SH-SY5Y (cell line): ENCODE measurements at regions not wholly inside any gene's neighbourhood (a gene's known extent, or its start where the extent isn't known, plus 50 kb on each side); places are given as distances from the start of the nearest gene placed in this dataset.

Source experiments
- GATA2 ChIP-seq: IDR thresholded peaks from 2 replicates; pipeline ENCODE4 v1.6.1; 2011; ENCODE audit warnings: mild to moderate bottlenecking, low read depth, low read length
- GATA3 ChIP-seq: IDR thresholded peaks from 2 replicates; pipeline ENCODE4 v1.6.1; 2011; ENCODE audit warnings: low read depth, mild to moderate bottlenecking, low read length, moderate library complexity

DNA sequence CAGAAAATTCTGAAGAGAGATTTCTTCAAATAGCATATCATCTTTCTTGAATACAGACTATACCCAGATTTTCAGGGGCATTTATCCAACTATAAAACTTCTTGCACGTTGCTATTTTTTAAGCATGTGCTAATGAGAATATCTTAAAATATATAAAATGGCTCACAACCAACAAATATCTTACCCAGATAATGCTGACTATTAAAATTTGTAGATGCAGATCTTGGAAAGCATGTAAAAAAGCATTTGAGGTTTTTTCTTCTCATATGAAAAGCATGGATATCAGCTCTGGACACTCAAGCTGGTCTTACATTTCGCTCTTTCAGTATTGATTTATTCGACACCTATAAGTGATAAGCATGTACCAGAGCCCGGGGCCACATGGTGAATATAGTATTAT is 1187.7 kb upstream of the ADGRL4 start:
- TF ChIP-seq GATA3 (no peak), GATA2 (no peak)

DNA sequence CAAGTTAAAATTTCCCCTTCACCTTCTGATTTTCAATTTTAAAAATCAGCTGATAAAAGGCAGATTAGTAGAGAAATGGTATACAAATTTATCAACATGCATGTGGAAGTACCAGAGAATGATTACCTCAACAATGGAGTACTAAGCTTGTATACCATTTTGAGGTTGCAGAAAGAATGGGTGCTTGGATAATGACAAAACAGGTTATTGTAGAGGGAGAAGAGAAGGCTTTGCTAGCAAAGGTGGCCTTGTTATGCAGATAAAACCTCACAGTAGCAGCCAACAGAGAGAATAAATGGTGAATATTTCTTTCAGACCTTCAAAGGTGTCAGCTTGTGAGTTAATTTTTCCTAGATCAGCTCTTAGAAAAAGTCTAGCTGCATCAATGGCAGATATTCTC is 1174.9 kb upstream of the ADGRL4 start:
- no peak for TF ChIP-seq GATA2

DNA sequence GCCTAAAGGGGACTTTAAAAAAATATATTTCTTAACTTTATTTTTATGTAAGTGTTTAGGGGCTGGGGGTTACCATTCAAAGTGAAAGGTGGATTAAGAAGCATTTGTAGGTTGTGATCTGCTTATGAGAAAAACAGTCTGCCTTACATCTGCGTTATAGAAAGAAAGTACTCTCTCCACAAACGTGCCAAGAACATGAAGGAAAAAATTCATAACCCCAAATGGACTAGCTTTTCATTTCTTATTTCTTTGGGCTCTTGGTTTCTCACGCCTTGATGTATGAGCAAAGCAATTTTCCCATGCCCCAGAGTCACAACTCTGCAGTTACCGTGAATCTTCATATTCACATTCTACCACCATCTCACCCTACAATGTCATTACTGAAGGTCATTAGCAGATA is 1165.1 kb upstream of the ADGRL4 start:
- TF ChIP-seq GATA3 (no peak), GATA2 (no peak)

DNA sequence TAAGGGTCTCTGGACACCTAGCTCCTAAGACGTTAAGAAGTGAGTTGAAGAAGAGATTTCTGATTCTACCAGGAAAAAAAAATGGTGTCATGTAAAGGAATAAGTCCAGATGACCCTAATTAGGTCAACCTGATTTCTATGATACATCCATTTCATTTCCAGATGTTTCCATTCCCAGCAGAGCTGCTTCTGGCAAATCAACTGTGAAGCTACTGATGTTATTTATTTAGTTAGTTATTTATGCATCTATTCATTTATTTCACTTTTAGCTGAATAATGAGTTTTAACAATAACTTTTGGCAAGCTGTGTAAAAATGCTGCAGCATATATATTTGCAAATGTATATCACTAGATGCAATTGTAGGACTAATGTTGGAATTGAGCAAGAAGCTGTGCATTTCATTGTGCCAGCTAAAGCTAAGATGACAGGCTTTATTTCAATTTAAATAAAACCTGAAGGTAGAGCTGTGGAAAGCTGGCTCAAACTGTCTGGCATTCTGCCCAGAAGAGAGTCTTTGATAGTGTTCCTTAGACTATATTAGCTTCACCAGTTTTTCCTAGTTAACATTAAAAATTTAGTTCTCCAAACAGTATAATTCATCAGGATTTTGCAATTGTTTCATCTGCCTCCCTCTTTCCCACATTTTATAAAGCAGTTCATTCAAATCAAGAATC is 1164.4 kb upstream of the ADGRL4 start:
- TF ChIP-seq GATA2 (no peak), GATA3 (no peak)

DNA sequence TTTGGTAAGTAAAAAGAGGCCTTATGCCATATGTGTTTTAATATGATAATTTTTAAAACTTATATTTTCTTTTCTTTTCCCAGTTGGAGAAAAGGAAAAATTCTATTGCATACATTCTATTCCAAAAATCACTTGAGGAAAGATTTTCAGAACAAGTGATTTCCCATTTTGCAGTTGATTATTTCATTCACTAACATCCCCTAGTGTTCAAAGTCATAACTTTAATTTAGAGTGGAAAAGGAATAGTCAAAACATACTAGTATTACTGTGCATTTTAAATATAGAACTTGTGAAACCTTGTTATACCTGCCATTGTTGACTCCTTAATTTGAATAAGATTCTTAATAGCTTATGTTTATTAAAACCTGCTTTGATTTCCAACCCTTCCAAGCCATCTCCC is 1157.6 kb upstream of the ADGRL4 start:
- TF ChIP-seq GATA3: no peak
- no peak for TF ChIP-seq GATA2

DNA sequence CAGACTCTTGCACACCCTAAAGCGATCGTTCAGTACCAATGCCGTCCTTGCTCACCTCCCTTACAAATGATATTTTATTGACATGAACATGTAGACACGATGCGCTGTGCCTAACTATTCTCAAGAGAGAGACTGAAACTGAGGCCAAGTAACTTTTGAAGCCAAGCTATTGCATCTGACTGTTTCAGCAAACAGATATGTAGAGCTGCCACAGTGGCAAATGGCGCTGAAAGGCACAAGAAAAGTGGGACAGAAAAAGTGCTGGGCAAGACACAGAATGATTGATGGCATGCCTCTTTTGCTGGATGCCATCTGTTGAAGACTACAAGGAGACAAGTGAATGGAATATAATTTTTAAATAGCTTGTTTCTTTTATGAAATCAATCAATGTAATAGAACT is 1157.2 kb upstream of the ADGRL4 start:
- TF ChIP-seq GATA2: no peak
- TF ChIP-seq GATA3: no peak

DNA sequence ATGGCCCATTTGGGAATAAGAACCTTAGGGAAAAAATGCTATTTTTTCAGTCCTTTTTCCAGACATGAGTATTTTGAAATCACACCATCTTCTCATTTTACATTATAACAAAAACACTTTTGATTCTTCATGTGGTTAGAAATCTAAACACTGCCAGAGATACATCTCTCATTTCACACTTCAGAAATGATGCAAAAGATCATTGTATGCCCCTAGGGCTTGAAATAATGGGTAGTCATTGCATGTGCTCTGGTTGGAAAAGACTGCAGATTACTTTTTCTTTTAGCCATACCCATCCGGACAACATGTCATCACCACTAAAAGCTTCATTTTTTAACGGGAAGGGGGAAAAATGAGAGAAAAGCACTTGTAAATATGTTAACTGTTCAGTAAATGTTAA is 1152.2 kb upstream of the ADGRL4 start:
- no peak for TF ChIP-seq GATA3

DNA sequence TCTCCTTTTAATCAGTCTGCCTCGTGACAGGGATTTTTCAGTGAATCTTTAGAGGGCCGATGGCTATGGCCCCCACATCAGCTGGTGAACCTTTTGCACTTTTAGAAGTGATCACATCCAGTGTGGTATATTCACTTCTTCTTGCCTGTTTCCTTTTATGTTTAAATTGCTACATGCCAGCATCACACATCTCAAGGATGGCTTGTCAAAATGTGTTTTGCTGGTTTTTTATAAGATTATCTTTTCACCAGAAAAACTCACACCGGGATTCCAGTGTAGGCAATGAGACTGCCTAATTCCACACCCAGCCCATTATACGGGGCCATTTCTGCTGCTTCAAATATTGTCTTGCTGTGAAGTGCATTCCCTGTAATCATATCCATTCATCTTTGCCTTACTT is 1151.7 kb upstream of the ADGRL4 start:
- TF ChIP-seq GATA3: no peak
- no peak for TF ChIP-seq GATA2

DNA sequence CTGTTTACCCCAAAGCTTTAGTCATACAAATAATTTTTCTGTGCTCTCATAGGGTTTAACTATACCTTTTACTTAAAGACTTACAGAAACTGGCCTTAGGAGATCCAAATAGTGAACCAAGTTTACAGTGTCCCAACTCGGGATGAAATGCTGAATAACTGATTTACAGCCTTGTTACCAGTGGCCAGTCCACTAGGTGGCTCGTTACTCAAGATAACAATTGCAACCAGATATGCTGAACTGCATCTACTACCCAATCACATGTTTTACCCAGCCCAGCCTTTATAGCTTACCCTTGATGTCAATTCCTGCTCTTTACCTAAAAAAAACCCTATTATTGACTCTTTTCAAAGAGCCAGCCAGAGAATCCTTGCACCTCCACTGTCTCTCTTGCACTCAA is 1148.8 kb upstream of the ADGRL4 start:
- TF ChIP-seq GATA3 (no peak), GATA2 (no peak)

DNA sequence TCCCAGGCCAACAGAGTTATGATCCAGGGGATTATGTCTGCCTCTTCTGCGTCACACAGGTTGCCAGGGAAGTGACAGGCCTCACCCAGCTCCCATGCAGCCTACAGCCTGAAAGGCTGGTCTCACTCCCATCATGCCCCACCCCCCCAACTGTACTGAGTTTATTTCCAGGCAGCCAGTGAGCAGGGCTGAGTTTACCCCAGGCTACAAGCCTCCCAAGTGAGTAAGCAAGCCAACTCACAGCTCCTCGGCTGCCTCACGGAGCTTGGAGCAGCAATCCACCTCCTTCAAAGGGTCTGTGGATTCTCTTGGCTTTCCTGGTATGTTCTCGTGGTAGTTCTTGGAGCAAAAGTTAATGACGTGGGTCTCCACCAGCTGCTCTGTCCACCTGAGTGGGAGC is 1147.6 kb upstream of the ADGRL4 start:
- no peak for TF ChIP-seq GATA2
- TF ChIP-seq GATA3: no peak

DNA sequence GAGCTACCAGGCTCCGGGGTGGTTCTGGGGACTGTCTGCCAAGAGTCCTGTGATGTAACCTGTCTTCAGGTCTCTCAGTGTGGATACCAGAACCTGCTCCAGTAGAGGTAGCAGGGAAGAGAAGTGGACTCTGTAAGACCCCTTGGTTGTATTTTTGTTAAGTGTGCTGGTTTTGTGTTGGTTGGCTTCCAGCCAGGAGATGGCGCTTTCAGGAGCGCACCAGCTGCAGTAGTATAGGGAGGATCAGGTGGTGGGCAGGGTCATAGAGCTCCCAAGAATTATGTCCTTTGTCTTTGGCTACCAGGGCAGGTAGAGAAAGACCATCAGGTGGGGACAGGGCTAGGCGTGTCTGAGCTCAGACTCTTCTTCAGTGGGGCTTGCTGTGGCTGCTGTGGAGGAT is 1147.2 kb upstream of the ADGRL4 start:
- no peak for TF ChIP-seq GATA3
- no peak for TF ChIP-seq GATA2

DNA sequence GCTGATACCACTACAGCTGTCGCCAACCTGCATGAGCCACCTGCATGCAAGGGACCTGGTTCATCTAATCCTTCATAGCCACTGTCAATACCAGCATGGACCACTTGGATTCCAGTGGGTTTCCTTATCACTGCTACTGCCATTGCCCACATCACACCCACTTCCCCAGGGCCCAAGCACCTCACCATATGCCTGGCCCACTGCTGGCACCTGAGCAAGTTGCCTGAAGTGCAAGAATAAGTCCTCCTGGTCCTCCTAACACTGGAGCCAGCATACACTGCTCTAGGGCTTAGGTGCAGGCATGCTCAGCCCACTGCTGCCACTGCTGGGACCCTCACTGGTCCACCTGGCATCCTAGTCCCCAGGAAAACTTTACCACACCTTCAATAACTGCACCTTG is 1136.8 kb upstream of the ADGRL4 start:
- TF ChIP-seq GATA3 (no peak), GATA2 (no peak)

DNA sequence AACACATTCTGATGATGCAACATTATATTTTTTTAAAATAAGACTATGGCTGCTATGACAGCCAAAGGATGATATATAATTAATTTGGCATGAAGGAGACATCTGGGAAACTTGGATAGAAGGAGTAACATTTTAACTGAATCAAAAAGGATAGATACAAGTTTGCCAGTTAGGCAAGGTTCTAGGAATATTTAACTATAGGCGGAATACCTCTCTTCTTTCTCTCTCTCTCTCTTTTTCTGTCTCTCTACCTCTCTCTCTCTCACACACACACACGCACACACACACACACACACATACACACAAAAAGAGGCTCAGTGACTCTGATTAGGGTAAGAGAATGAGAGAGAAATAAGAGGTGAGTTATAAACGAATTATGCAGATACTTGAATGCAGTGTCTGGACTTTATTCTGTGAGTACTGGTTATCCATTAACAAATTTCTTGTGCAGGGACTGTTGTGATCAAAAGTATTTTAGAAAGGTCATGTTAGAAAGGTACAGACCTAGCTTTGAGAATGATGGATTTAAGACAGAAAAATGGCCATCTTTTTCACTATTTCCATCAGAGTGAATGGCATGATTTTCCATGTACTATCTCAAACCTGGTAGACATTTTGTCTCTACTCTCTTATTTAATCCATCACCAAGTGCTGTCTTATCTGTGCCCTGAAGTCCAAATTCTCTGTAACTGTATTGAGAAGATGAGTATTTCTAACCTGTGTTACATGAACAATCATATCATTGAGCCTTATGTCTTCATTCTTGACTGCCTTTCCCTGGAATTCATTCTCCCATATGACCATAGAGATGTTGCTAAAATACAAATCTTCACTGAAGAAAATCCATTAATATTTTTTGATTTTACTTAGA is 1106.9 kb upstream of the ADGRL4 start:
- TF ChIP-seq GATA2 (no peak), GATA3 (no peak)

DNA sequence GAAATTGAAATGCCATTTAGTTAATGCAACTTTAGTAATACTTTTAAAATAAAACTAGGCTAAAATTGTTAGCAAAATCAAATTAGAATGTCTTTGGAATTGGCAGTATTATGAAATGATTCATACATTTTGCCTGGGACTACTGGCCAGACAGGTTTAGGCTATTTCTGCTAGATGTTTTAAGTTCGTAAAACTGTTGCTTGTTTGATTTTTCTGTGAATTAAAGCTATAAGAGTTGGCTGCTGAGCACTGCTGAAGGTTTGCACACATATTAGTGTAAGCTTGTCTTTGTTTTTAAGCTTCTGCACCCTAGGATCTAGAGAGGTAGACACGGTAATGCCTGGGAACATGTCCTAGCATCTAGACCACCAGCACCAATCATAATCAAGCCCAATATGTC is 1094.6 kb upstream of the ADGRL4 start:
- TF ChIP-seq GATA2: no peak

DNA sequence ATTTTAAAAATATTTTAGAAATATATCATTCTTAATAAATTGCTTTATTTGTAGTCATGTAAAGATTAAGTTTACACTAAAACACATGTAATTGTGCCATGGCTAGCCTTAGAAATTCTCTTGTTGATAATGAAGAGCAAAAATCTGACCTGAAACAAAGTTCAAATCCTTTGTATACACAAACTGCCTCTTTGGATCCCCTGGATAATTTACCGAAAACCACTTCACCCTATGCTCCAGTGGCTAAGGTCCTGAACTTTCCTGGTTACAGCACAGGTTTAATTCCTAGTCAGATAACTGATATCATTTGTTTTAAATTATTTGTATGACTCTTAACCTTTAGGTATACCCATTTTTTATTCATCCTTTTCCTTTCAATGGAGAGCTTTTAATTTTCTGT is 1093.2 kb upstream of the ADGRL4 start:
- TF ChIP-seq GATA2 (no peak), GATA3 (no peak)
